LNCaP clone FGC (cell line): ENCODE measurements at regions not wholly inside any gene's neighbourhood (a gene's known extent, or its start where the extent isn't known, plus 50 kb on each side); places are given as distances from the start of the nearest gene placed in this dataset.

ENCODE experiments used
- DNase-seq: peaks from one replicate; pipeline ENCODE4 v3.0.0-alpha.2; 2011; ENCODE audit warnings: low read depth
- H3K4me3 ChIP-seq: 2 replicates; pipeline ENCODE4 v1.5.1; 2011; ENCODE audit warnings: mild to moderate bottlenecking, low read depth, low read length, control low read depth
- CTCF ChIP-seq: IDR thresholded peaks from 2 replicates; pipeline ENCODE4 v1.5.1; 2012; ENCODE audit warnings: mild to moderate bottlenecking; ENCODE audit not compliant: control insufficient read depth, insufficient read depth; ENCODE audit errors: extremely low read depth

DNA sequence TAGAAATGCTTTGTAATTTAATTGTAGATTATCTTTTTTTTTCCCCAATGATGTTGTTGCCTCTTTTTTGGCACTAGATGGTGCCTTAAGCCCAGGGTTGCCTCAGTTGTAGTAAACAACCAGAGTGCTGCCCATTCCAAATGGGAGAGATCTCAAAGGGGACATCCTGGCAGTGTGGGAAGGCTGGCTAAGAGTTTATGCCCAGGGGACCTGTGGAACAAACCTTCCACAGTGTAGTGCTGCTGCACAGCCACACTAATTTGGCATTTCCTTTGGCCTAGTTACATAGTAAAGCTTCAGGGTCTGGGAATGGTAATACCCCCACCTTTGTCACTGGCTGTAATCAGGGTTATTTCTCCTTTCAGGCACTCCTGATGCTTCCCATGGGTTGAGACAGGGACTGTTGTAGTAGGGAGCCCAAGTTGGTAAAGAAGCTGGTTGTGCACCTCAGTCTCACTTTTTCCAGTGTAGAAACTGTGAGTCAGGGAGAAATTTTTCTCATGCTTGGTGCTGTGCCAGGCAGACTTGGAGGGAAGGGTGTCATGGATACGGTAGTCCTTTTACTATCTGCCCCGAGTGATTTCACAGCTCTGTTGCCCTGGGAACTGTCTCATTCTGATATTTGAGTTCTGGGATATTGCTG lies 177.8 kb upstream of the ECI2 start:
- TF ChIP-seq CTCF = peak; percentile 53
- DNase-seq = no peak

DNA sequence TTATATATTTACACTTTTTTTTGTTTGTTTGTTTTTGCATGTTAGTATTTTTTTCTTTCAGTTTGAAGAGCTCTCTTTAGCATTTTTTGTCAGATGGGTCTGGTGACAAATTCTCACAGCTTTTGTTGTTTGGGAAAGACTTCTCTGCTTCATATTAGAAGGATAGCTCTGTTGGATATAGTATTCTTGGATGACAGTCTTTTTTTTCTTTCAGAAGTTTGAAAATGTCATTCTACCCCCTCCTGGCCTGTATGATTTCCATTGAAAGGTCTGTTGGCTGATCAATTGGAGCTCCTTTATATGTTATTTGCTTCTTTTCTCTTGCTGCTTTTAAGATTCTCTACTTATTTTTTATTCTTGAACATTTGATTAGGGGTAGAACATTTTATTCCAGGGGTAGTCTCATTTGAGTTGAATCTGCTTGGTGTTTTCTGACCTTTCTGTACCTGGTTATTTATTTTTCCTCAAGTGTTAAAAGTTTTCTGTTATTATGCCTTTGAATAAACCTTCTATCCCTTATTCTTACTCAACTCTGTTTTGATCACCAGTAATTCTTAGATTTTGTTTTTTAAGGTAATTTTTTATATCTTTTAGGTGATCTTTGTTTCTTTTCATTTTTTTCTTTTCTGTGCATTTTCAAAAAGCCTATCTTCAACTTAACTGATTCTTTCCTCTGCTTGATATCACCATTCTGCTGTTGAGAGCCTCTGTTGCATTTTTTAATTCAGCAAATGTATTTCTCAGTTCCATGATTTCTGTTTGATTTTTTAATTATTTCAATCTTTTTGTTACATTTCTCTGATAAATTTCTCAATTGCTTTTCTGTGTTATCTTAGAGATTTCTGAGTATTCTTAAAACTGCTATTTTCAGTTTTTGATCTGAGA lies 176.8 kb upstream of the ECI2 start:
- no peak for DNase-seq
- H3K4me3 ChIP-seq = no peak overlapping the region
- TF ChIP-seq CTCF = no peak

More for the DNA sequence above, 177.8 kb upstream of the ECI2 start:
- no peak overlapping the region for H3K4me3 ChIP-seq

DNA sequence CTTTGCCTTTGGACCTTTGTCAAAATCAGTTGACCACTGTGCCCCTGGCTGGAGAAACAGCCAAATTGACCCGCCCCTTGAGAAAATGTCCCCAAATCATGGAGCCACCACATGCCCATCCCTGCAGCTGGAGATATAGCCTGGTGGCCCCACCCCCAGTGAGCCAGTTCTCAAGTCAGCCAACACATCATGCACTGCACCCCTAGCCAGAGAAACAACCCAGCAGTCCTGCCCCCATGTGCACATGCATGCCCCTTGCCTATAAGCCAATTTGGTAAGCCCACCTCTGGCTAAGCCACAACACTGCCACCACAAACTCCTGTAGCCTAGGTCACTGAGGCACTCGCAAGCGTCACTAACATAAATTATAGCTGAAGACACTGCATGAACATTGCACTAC lies 174.2 kb upstream of the ECI2 start:
- no peak for TF ChIP-seq CTCF
- no peak overlapping the region for H3K4me3 ChIP-seq
- no peak for DNase-seq

DNA sequence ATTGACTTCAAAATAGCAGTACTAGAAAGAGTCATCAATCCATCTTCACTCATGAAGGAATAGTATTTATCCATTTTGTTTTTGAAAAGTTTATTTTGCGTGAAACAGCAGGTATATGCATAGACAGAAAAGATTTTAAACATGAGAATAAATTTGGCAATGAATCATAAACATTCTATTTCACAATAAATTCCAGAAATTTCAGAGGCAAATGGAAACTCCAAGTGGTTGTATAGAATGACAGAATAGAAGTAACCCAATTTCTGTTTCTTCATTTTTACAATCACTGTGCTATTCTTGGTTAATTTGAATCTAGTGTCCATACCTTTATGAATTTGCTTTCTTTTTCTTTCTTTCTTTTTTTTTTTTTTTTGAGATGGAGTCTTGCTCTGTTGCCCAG lies 173.0 kb upstream of the ECI2 start:
- TF ChIP-seq CTCF = no peak
- no peak overlapping the region for H3K4me3 ChIP-seq
- no peak for DNase-seq

DNA sequence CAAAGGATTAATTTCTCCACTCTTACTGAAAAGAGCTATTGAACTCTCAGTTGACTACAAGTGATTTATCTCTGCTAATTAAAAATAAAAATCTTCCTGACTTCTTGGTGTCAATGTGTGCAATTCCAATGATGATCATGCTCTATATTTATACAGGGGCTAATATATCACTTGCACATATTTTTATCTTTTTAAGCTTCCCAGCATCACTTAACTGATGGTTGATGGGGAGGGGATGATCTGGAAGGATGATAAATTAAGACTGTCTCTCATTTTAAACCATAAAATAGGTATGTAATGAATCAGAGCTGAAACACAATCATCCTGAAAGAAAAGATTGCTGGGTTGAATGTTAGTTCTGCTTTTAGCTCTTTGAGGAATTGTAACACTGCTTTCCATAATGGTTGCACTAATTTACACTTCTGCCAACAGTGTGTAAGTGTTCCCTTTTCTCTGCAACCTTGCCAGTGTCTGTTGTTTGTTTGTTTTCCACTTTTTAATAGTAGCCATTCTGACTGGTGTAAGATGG lies 169.6 kb upstream of the ECI2 start:
- no peak overlapping the region for H3K4me3 ChIP-seq
- DNase-seq = no peak
- no peak for TF ChIP-seq CTCF

DNA sequence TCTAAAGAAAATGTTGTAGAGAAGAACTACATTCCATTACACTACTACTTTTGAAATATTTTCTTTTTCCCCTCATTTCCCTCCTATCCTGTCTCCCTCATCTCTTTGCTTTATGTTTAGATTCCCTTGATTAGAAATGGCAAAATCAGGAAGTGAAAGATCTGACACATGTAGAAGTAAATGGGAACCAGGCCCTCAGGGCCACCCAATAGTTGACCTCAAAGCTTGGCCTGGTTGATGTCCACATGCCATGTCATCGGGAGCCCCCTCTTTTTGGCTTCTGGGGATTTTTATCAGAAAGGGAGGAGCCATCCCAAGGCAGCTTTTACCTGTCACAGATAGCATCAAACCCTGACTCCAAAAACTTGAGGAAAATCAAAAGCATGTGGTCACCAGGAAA lies 168.3 kb upstream of the ECI2 start:
- TF ChIP-seq CTCF = no peak
- no peak for DNase-seq
- no peak overlapping the region for H3K4me3 ChIP-seq

- TF ChIP-seq CTCF = no peak
- DNase-seq = no peak
- H3K4me3 ChIP-seq = no peak overlapping the region
These were observed 167.1 kb upstream of the ECI2 start for GRCh38 chr6:4302524-4302923.
